Liver (tissue), 3 donors: ENCODE measurements at regions not wholly inside any gene's neighbourhood (a gene's known extent, or its start where the extent isn't known, plus 50 kb on each side); places are given as distances from the start of the nearest gene placed in this dataset.

Experiments used
- GABPA ChIP-seq, 2 donors: IDR thresholded peaks in 1 of 2; conservative IDR thresholded peaks in 1 of 2; 2 replicates each; pipeline ENCODE4 v1.6.1; 2016; ENCODE audit warnings: antibody characterized with exemption in 2 of 2, mild to moderate bottlenecking in 1 of 2, moderate library complexity in 1 of 2
- RXRA ChIP-seq, 2 donors: IDR thresholded peaks; 2 replicates each; pipeline ENCODE4 v1.6.1; 2017 to 2018; ENCODE audit warnings: antibody characterized with exemption in 2 of 2, mild to moderate bottlenecking in 1 of 2
- TAF1 ChIP-seq: conservative IDR thresholded peaks from 2 replicates; pipeline ENCODE4 v1.6.1; 2016; ENCODE audit warnings: antibody characterized with exemption, mild to moderate bottlenecking
- YY1 ChIP-seq: IDR thresholded peaks from 2 replicates; pipeline ENCODE4 v1.6.1; 2016; ENCODE audit warnings: antibody characterized with exemption, mild to moderate bottlenecking
- TF ChIP-seq, protein P1 (sequence below): fragments of 150-350 bp; IDR thresholded peaks from 2 replicates; pipeline ENCODE4 v1.5.1; 2017; ENCODE audit warnings: improper control_type of control experiment, low read depth, low read length; ENCODE audit not compliant: missing input control
- TF ChIP-seq, protein P2 (sequence below): IDR thresholded peaks from 2 replicates; pipeline ENCODE4 v1.6.1; 2016; ENCODE audit warnings: antibody characterized with exemption, mild to moderate bottlenecking
- donor health status: healthy.
- donor health status: healthy.

DNA sequence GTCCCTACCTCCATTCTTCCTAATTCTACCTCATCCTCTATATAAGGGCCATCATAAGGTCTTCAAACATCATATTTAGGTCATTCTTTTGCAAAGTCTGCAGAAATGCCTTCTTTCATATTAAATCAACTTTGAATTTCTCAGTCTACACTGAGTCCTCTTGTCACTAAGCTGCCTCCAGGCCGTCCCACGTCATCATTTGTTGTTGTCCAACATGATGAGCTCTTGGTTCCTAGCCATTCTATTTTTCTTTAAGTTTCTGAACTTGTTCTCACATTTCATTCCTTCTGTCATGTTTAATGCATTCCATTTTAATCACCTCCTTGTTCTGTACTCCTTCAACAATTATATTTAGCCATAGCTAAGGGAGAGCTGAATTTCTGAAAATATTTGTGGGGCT, 59.2 kb upstream of the PGR start:
- TF ChIP-seq, protein P1, sequence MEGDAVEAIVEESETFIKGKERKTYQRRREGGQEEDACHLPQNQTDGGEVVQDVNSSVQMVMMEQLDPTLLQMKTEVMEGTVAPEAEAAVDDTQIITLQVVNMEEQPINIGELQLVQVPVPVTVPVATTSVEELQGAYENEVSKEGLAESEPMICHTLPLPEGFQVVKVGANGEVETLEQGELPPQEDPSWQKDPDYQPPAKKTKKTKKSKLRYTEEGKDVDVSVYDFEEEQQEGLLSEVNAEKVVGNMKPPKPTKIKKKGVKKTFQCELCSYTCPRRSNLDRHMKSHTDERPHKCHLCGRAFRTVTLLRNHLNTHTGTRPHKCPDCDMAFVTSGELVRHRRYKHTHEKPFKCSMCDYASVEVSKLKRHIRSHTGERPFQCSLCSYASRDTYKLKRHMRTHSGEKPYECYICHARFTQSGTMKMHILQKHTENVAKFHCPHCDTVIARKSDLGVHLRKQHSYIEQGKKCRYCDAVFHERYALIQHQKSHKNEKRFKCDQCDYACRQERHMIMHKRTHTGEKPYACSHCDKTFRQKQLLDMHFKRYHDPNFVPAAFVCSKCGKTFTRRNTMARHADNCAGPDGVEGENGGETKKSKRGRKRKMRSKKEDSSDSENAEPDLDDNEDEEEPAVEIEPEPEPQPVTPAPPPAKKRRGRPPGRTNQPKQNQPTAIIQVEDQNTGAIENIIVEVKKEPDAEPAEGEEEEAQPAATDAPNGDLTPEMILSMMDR = no peak
- TF ChIP-seq RXRA (IDR thresholded peaks at IDR 0.05) (no peak), TAF1 (no peak), GABPA (IDR thresholded peaks at IDR 0.05 in 1 of 2, conservative IDR thresholded peaks at IDR 0.05 in 1 of 2) (no peak), YY1 (no peak)
- TF ChIP-seq, protein P2, sequence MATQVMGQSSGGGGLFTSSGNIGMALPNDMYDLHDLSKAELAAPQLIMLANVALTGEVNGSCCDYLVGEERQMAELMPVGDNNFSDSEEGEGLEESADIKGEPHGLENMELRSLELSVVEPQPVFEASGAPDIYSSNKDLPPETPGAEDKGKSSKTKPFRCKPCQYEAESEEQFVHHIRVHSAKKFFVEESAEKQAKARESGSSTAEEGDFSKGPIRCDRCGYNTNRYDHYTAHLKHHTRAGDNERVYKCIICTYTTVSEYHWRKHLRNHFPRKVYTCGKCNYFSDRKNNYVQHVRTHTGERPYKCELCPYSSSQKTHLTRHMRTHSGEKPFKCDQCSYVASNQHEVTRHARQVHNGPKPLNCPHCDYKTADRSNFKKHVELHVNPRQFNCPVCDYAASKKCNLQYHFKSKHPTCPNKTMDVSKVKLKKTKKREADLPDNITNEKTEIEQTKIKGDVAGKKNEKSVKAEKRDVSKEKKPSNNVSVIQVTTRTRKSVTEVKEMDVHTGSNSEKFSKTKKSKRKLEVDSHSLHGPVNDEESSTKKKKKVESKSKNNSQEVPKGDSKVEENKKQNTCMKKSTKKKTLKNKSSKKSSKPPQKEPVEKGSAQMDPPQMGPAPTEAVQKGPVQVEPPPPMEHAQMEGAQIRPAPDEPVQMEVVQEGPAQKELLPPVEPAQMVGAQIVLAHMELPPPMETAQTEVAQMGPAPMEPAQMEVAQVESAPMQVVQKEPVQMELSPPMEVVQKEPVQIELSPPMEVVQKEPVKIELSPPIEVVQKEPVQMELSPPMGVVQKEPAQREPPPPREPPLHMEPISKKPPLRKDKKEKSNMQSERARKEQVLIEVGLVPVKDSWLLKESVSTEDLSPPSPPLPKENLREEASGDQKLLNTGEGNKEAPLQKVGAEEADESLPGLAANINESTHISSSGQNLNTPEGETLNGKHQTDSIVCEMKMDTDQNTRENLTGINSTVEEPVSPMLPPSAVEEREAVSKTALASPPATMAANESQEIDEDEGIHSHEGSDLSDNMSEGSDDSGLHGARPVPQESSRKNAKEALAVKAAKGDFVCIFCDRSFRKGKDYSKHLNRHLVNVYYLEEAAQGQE = no peak
